ENCODE measurements at regions not wholly inside any gene's neighbourhood (a gene's known extent, or its start where the extent isn't known, plus 50 kb on each side); places are given as distances from the start of the nearest gene placed in this dataset.

GRCh38 chr5:124628721-124629596 is 117.5 kb downstream of the ZNF608 start (continued):
- TF ChIP-seq ELK3 (CRISPR knock-in tag; IDR thresholded peaks at IDR 0.05) = no peak
- TF ChIP-seq ARID2 (IDR thresholded peaks at IDR 0.05) = no peak
- no peak for TF ChIP-seq U2AF1 (optimal IDR thresholded peaks at IDR 0.05; ENCODE audit: low read depth, low read length)
- TF ChIP-seq ATF4 (CRISPR knock-in tag; IDR thresholded peaks at IDR 0.05) = no peak
- TF ChIP-seq MTA1 (IDR thresholded peaks at IDR 0.05; ENCODE audit: borderline replicate concordance) = peak; percentile 63; the same call in 1 of the 2 replicates
- TF ChIP-seq TCFL5 (CRISPR knock-in tag; conservative IDR thresholded peaks at IDR 0.05) = no peak
- no peak for TF ChIP-seq ZNF354B (CRISPR knock-in tag; IDR thresholded peaks at IDR 0.05)
- TF ChIP-seq CTCF (IDR thresholded peaks at IDR 0.05 in 2 of 3, conservative IDR thresholded peaks at IDR 0.05 in 1 of 3; ENCODE audit: insufficient read depth in 2 of 3, low read depth in 1 of 3, low read length in 3 of 3) = no peak
- TF ChIP-seq JUN (IDR thresholded peaks at IDR 0.05; ENCODE audit: borderline replicate concordance, low read depth, low read length) = peak; percentile 98
- TF ChIP-seq JUN (CRISPR knock-in tag; IDR thresholded peaks at IDR 0.05; ENCODE audit: borderline replicate concordance) = peak; percentile 96
- TF ChIP-seq ZNF76 (CRISPR knock-in tag; IDR thresholded peaks at IDR 0.05; ENCODE audit: borderline replicate concordance) = no peak
- TF ChIP-seq ZBTB9 (CRISPR knock-in tag; IDR thresholded peaks at IDR 0.05) = peak; percentile 17; the same call in 1 of the 2 replicates
- peak; percentile 12; the same call in 1 of the 2 replicates for TF ChIP-seq ZNF316 (IDR thresholded peaks at IDR 0.05)
- no peak for TF ChIP-seq ZNF184 (CRISPR knock-in tag; IDR thresholded peaks at IDR 0.05)
- TF ChIP-seq ZNF24 (IDR thresholded peaks at IDR 0.05) = peak; percentile 34; the same call in 1 of the 2 replicates
- TF ChIP-seq NR3C1 (CRISPR knock-in tag; IDR thresholded peaks at IDR 0.05) = no peak
- no peak for TF ChIP-seq ZNF347 (CRISPR knock-in tag; IDR thresholded peaks at IDR 0.05; ENCODE audit: low read depth)
- no peak; the same call in 1 of the 2 replicates for TF ChIP-seq NKRF (IDR thresholded peaks at IDR 0.05; ENCODE audit: borderline replicate concordance)
- no peak for TF ChIP-seq SFPQ (IDR thresholded peaks at IDR 0.05; ENCODE audit: low read depth, low read length)

All from K562 (cell line).